CD14-positive monocyte (primary cell): ENCODE measurements at regions not wholly inside any gene's neighbourhood (a gene's known extent, or its start where the extent isn't known, plus 50 kb on each side); places are given as distances from the start of the nearest gene placed in this dataset.

Experiments
- DNase-seq, 3 donors: peaks; one replicate each; pipeline ENCODE4 v3.0.0-alpha.2; 2011 to 2022
- H2AFZ ChIP-seq: 2 replicates; pipeline ENCODE4 v1.6.0; 2012; ENCODE audit warnings: mild to moderate bottlenecking, low read depth, low read length, inconsistent platforms; ENCODE audit not compliant: insufficient read depth, poor library complexity, severe bottlenecking
- H3K27ac ChIP-seq, 2 donors: 1 replicate in 1 of 2; 2 replicates in 1 of 2; pipeline ENCODE4 v1.5.1; 2012 to 2013; ENCODE audit warnings: low read length in 2 of 2, control low read depth in 1 of 2, inconsistent platforms in 1 of 2, low read depth in 1 of 2, mild to moderate bottlenecking in 1 of 2
- H3K27me3 ChIP-seq, 2 donors: one replicate each; pipeline versions ENCODE4 v1.6.0 to v1.6.1; 2011 to 2013; ENCODE audit warnings: low read length in 2 of 2; ENCODE audit not compliant: control insufficient read depth in 2 of 2, insufficient read depth in 2 of 2
- H3K36me3 ChIP-seq, 2 donors: replicated peaks in 1 of 2; 1 replicate in 1 of 2; 2 replicates in 1 of 2; pipeline versions ENCODE4 v1.5.1 to v1.6.1; 2012 to 2013; ENCODE audit warnings: low read length in 2 of 2, control low read depth in 1 of 2, inconsistent platforms in 1 of 2, mild to moderate bottlenecking in 1 of 2; ENCODE audit not compliant: insufficient read depth in 2 of 2, control insufficient read depth in 1 of 2
- H3K4me1 ChIP-seq, 2 donors: 1 replicate in 1 of 2; 2 replicates in 1 of 2; pipeline versions ENCODE4 v1.5.1 to v1.6.1; 2012 to 2013; ENCODE audit warnings: low read length in 2 of 2, control low read depth in 1 of 2, inconsistent platforms in 1 of 2, mild to moderate bottlenecking in 1 of 2, moderate library complexity in 1 of 2; ENCODE audit not compliant: insufficient read depth in 2 of 2, control insufficient read depth in 1 of 2
- H3K4me2 ChIP-seq: replicated peaks from 2 replicates; pipeline ENCODE3; 2012; ENCODE audit warnings: low read length, moderate library complexity, mild to moderate bottlenecking; ENCODE audit not compliant: poor library complexity, severe bottlenecking; ENCODE audit errors: extremely low read depth
- H3K4me3 ChIP-seq, 3 experiments: fragments of 200-600 bp in 1 of 3; sonication (generic) in 1 of 3; replicated peaks in 1 of 3; 1 replicate in 2 of 3; 2 replicates in 1 of 3; pipeline ENCODE4 v1.5.1; 2011 to 2013; ENCODE audit warnings: low read length in 3 of 3, mild to moderate bottlenecking in 3 of 3, control low read depth in 2 of 3, low read depth in 2 of 3, inconsistent platforms in 1 of 3, moderate library complexity in 1 of 3
- H3K79me2 ChIP-seq: 2 replicates; pipeline ENCODE4 v1.6.0; 2012; ENCODE audit warnings: mild to moderate bottlenecking, control low read depth, inconsistent platforms, low read length, moderate library complexity; ENCODE audit not compliant: insufficient read depth
- H3K9ac ChIP-seq: 2 replicates; pipeline ENCODE4 v1.6.0; 2017; ENCODE audit warnings: low read length, mild to moderate bottlenecking; ENCODE audit not compliant: insufficient read depth, poor library complexity, severe bottlenecking
- H3K9me3 ChIP-seq, 2 donors: replicated peaks in 1 of 2; 1 replicate in 1 of 2; 2 replicates in 1 of 2; pipeline versions ENCODE4 v1.5.1 to v1.6.1; 2012 to 2013; ENCODE audit warnings: low read length in 2 of 2, control low read depth in 1 of 2; ENCODE audit not compliant: control insufficient read depth in 1 of 2, insufficient read depth in 1 of 2
- H4K20me1 ChIP-seq: 2 replicates; pipeline ENCODE4 v1.6.0; 2012; ENCODE audit warnings: mild to moderate bottlenecking, low read length, control low read depth, moderate library complexity; ENCODE audit not compliant: insufficient read depth
- H3K27ac Mint-ChIP-seq, 7 donors: one replicate each; pipeline ENCODE4 v1.8.0; 2020; ENCODE audit warnings: mild to moderate bottlenecking in 7 of 7, mixed read lengths in 7 of 7, moderate library complexity in 6 of 7, inconsistent platforms in 2 of 7
- H3K27me3 Mint-ChIP-seq, 3 donors: one replicate each; pipeline ENCODE4 v1.8.0; 2021 to 2022; ENCODE audit warnings: low read depth in 3 of 3, mild to moderate bottlenecking in 3 of 3, mixed read lengths in 3 of 3, moderate library complexity in 3 of 3, inconsistent platforms in 1 of 3
- H3K36me3 Mint-ChIP-seq, 2 donors: one replicate each; pipeline ENCODE4 v1.8.0; 2020; ENCODE audit warnings: mixed read lengths in 2 of 2, inconsistent platforms in 1 of 2, mild to moderate bottlenecking in 1 of 2
- H3K4me1 Mint-ChIP-seq: one replicate; pipeline ENCODE4 v1.8.0; 2020; ENCODE audit warnings: mild to moderate bottlenecking, mixed read lengths
- H3K4me3 Mint-ChIP-seq, 2 donors: one replicate each; pipeline ENCODE4 v1.8.0; 2020; ENCODE audit warnings: mild to moderate bottlenecking in 2 of 2, mixed read lengths in 2 of 2, moderate library complexity in 1 of 2
- H3K9me3 Mint-ChIP-seq, 7 donors: one replicate each; pipeline ENCODE4 v1.8.0; 2020 to 2022; ENCODE audit warnings: mixed read lengths in 7 of 7, mild to moderate bottlenecking in 6 of 7, moderate library complexity in 6 of 7, inconsistent platforms in 2 of 7
- WGBS: methylation state at CpG from one replicate; pipeline ENCODE4 v1.1.5; 2013; ENCODE audit warnings: missing lambda C conversion rate; ENCODE audit not compliant: insufficient coverage; 5-methylcytosine and 5-hydroxymethylcytosine counted together
- intact Hi-C, 2 donors: fragments of 100-400 bp; cut with micrococcal nuclease; formaldehyde crosslinking; loops; one replicate each; pipeline versions ENCODE4 v1.15.0 to v1.15.1; 2023
- TF ChIP-seq, protein P1 (sequence below): fragments of 200-600 bp; IDR thresholded peaks from one replicate; pipeline ENCODE4 v1.8.0; 2022; ENCODE audit warnings: antibody characterized with exemption, mild to moderate bottlenecking

DNA sequence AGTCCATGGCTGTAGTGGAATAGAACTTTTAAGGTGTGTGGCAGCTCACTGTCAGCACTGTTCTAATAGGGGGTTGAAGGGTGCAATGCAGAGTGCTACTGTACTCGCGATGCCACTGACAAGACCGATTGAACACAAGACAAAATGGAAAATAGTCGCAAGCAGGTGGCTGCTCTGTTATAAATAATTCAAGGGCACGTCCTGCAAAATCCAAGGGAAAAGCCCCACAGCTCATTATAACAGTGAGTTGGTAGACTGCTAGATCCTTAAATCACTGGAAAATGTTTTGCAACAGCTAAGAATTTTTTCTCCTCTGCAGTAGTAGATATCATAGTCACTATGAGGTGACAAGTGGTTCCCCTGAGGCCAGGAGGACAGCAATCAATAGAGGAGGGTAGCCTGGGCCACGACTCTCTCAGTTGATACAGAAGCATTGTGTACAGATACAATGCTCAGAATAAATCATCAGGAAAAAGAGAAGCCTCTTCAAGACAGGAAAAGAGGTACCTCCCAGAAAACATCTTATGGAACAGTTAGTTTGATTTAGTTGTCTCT is 926.3 kb downstream of the TLE4 start:
- H3K36me3 Mint-ChIP-seq, result no peaks in the 10 kb centered on the region
- Histone ChIP-seq H3K27me3 (no peaks in the 10 kb centered on the region), H3K9ac (no peak overlapping the region), H3K9me3 (peaks cover 16 to 19% of the 10 kb centered on the region in 2 donors), H3K27ac (no peak overlapping the region), H2AFZ (no peak overlapping the region), H3K4me1 (no peaks in the 10 kb centered on the region), H3K4me3 (no peak overlapping the region), H3K36me3 (no peaks in the 10 kb centered on the region), H4K20me1 (no peaks in the 10 kb centered on the region), H3K79me2 (no peaks in the 10 kb centered on the region), H3K4me2 (no peak overlapping the region)
- DNase-seq, result no peak
- intact Hi-C loops, result no loop called here
- 100% methylated on average over 4 of the region's 6 CpGs for WGBS
- TF ChIP-seq, protein P1, sequence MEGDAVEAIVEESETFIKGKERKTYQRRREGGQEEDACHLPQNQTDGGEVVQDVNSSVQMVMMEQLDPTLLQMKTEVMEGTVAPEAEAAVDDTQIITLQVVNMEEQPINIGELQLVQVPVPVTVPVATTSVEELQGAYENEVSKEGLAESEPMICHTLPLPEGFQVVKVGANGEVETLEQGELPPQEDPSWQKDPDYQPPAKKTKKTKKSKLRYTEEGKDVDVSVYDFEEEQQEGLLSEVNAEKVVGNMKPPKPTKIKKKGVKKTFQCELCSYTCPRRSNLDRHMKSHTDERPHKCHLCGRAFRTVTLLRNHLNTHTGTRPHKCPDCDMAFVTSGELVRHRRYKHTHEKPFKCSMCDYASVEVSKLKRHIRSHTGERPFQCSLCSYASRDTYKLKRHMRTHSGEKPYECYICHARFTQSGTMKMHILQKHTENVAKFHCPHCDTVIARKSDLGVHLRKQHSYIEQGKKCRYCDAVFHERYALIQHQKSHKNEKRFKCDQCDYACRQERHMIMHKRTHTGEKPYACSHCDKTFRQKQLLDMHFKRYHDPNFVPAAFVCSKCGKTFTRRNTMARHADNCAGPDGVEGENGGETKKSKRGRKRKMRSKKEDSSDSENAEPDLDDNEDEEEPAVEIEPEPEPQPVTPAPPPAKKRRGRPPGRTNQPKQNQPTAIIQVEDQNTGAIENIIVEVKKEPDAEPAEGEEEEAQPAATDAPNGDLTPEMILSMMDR, result no peak
- no peak overlapping the region for H3K27ac Mint-ChIP-seq
- no peak overlapping the region for H3K4me3 Mint-ChIP-seq
- H3K9me3 Mint-ChIP-seq, result peaks cover 0 to 20% (median 8%) of the 10 kb centered on the region in 7 donors
- H3K27me3 Mint-ChIP-seq, result peaks cover 0 to 2% (median 0%) of the 10 kb centered on the region in 3 donors
- H3K4me1 Mint-ChIP-seq, result no peaks in the 10 kb centered on the region

DNA sequence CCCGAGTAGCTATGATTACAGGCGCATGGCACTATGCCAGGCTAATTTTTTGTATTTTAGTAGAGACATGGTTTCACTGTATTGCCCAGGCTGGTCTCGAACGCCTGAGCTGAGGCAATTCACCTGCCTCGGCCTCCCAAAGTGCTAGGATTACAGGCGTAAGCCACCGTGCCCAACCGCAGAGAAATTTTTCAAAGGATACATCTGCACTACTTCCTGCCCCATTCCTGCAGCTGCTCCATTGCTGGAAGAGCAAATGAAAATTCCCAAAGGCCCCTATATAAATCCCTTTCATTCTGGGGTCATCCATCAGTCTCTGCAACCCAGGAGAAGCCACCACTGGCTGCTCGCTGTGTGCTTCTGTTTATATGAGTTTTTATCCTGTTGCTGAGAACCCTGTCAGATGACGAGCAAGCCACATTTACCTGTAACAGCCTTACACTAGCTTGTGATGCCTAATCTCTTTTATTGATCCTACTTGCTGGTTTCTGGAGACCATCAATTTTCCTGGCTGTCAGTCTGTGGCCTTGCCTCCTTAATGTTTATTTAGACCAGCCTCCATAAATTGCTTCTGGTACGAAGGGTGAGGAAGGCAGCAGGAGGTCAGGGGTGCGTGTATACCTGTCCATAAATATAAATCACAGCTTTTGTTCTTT is 925.3 kb downstream of the TLE4 start:
- H3K27ac Mint-ChIP-seq, result no peak overlapping the region
- H3K9me3 ChIP-seq, result peaks cover 16 to 21% of the 10 kb centered on the region in 2 donors
- peaks cover 0 to 20% (median 8%) of the 10 kb centered on the region in 7 donors for H3K9me3 Mint-ChIP-seq
- no peaks in the 10 kb centered on the region for H3K4me1 Mint-ChIP-seq
- no peak overlapping the region for H2AFZ ChIP-seq
- H3K4me2 ChIP-seq, result no peak overlapping the region
- H3K36me3 Mint-ChIP-seq, result no peaks in the 10 kb centered on the region
- no peak for DNase-seq
- H3K79me2 ChIP-seq, result no peaks in the 10 kb centered on the region
- H3K4me3 ChIP-seq, result no peak overlapping the region
- H3K27me3 Mint-ChIP-seq, result peaks cover 0 to 2% (median 0%) of the 10 kb centered on the region in 3 donors
- H3K9ac ChIP-seq, result no peak overlapping the region
- no peaks in the 10 kb centered on the region for H3K36me3 ChIP-seq
- intact Hi-C loops, result no loop called here
- WGBS, result 100% methylated on average over 2 of the region's 12 CpGs
- no peak overlapping the region for H3K27ac ChIP-seq
- no peaks in the 10 kb centered on the region for H3K27me3 ChIP-seq
- TF ChIP-seq, protein P1, result no peak
- no peak overlapping the region for H3K4me3 Mint-ChIP-seq
- no peaks in the 10 kb centered on the region for H4K20me1 ChIP-seq
- H3K4me1 ChIP-seq, result no peaks in the 10 kb centered on the region
